Tibial nerve (tissue), 4 donors: ENCODE measurements at regions not wholly inside any gene's neighbourhood (a gene's known extent, or its start where the extent isn't known, plus 50 kb on each side); places are given as distances from the start of the nearest gene placed in this dataset.

Experiments
- CTCF ChIP-seq, 5 experiments: fragments of 200-600 bp in 3 of 5; fragments of 450-650 bp in 2 of 5; sonication (generic) in 3 of 5; IDR thresholded peaks; one replicate each; pipeline ENCODE4 v1.5.1; 2016 to 2019; ENCODE audit warnings: antibody characterized with exemption in 5 of 5, mild to moderate bottlenecking in 3 of 5, moderate library complexity in 2 of 5
- EP300 ChIP-seq, 2 donors: sonication (generic); formaldehyde crosslinking; IDR thresholded peaks; one replicate each; pipeline ENCODE4 v1.6.1; 2017; ENCODE audit warnings: antibody characterized with exemption in 2 of 2, mild to moderate bottlenecking in 1 of 2

GRCh38 chr21:36646645-36647044, 52.3 kb upstream of the SIM2 start:
- TF ChIP-seq EP300 (IDR thresholded peaks at IDR 0.05): no peak
- no peak for TF ChIP-seq CTCF (IDR thresholded peaks at IDR 0.05)
